ENCODE measurements at regions not wholly inside any gene's neighbourhood (a gene's known extent, or its start where the extent isn't known, plus 50 kb on each side); places are given as distances from the start of the nearest gene placed in this dataset.
"Not testable (repeated sequence)": the region's sequence is repeated elsewhere in the genome, so short reads cannot be mapped to it uniquely, and the experiment has no call there.

- ChIA-PET CTCF (interaction anchor here (1.5 kb wide), 1 partner anchor 8 kb away, joined by 3 read pairs; no protein-coding TSS in a partner anchor), POLR2A (no interaction called here)
- DNase-seq (ENCODE audit: extremely low spot score) = no peak
- no peak for TF ChIP-seq CTCF (IDR thresholded peaks at IDR 0.05; ENCODE audit: control extremely low read depth, extremely low read depth, low read depth, missing control alignments)
Observed at GRCh38 chr13:50291611-50292010, 276.4 kb downstream of the KCNRG start.

GRCh38 chr13:50292081-50292480 lies 276.8 kb downstream of the KCNRG start:
- ChIA-PET CTCF (interaction anchor here (1.5 kb wide), 1 partner anchor 9 kb away, joined by 3 read pairs; no protein-coding TSS in a partner anchor), POLR2A (no interaction called here)

GRCh38 chr13:50294425-50294824 lies 279.2 kb downstream of the KCNRG start:
- DNase-seq (ENCODE audit: extremely low spot score); POLR2A ChIA-PET; CTCF ChIA-PET: not testable (repeated sequence)

More at GRCh38 chr13:50292081-50292480, 276.8 kb downstream of the KCNRG start:
- DNase-seq (ENCODE audit: extremely low spot score) = no peak
- TF ChIP-seq CTCF (IDR thresholded peaks at IDR 0.05; ENCODE audit: control extremely low read depth, extremely low read depth, low read depth, missing control alignments) = no peak

GRCh38 chr13:50299546-50300249 lies 284.5 kb downstream of the KCNRG start:
- TF ChIP-seq CTCF (IDR thresholded peaks at IDR 0.05; ENCODE audit: control extremely low read depth, extremely low read depth, low read depth, missing control alignments) = no peak
- POLR2A ChIA-PET = no interaction called here
- CTCF ChIA-PET = no interaction called here
- DNase-seq (ENCODE audit: extremely low spot score) = no peak

- POLR2A ChIA-PET = no interaction called here
- CTCF ChIA-PET = no interaction called here
- DNase-seq (ENCODE audit: extremely low spot score) = no peak
- TF ChIP-seq CTCF (IDR thresholded peaks at IDR 0.05; ENCODE audit: control extremely low read depth, extremely low read depth, low read depth, missing control alignments) = no peak
Observed at GRCh38 chr13:50303963-50304721, 288.9 kb downstream of the KCNRG start.

- ChIA-PET CTCF (no interaction called here), POLR2A (no interaction called here)
- no peak for DNase-seq (ENCODE audit: extremely low spot score)
- TF ChIP-seq CTCF (IDR thresholded peaks at IDR 0.05; ENCODE audit: control extremely low read depth, extremely low read depth, low read depth, missing control alignments) = no peak
Observed at GRCh38 chr13:50306156-50306555, 290.9 kb downstream of the KCNRG start.

GRCh38 chr13:50309318-50309717 lies 294.1 kb downstream of the KCNRG start:
- CTCF ChIA-PET = no interaction called here
- POLR2A ChIA-PET = no interaction called here
- DNase-seq (ENCODE audit: extremely low spot score) = no peak
- no peak for TF ChIP-seq CTCF (IDR thresholded peaks at IDR 0.05; ENCODE audit: control extremely low read depth, extremely low read depth, low read depth, missing control alignments)
